ENCODE measurements at regions not wholly inside any gene's neighbourhood (a gene's known extent, or its start where the extent isn't known, plus 50 kb on each side); places are given as distances from the start of the nearest gene placed in this dataset.

- Mint-ChIP-seq H3K27me3 (no peaks in the 10 kb centered on the region), H3K27ac (peak overlapping the region; percentile 70 to 91), H3K36me3 (ENCODE audit: insufficient read depth) (peaks cover 1% of the 10 kb centered on the region), H3K4me1 (ENCODE audit: low read depth in 2 of 2) (peaks cover 28 to 33% of the 10 kb centered on the region in 2 donors), H3K4me3 (no peak overlapping the region), H3K9me3 (no peaks in the 10 kb centered on the region)
- ATAC-seq (replicated peaks) = no peak
- no peak for DNase-seq
Measured at GRCh38 chr6:137793805-137794515, 73.1 kb upstream of the TNFAIP3 start.

DNA sequence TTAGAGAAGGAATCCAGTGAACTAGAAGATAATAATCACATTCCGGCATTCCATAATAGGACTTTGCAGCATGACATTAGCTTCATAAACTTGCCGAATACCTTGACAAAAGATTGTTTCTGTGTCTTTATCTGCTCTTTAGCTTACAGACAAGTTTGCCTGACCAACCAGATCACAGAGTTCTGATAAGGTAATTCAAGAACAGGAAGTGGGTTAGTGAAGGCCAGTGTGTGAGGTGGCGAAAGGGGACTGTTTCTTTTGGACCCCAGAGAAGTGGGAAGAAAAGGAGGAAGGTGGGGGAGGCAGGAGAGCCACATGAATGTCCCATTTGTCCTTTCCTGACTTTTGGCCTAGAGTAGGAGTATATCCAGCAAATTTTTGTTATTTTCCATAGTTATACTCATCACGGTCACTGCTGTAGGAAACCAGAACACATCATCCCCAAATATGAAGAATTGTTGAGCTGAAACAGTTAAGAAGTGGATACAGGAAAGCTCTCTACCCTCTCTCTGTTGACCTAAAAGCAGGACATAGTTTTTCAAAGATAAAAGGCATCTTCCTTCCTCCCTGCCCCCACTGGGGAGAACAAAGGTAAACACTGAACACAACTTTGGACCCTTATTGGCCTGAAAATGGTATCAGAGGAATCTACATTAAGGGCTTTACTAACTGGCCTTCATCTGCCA, 72.4 kb upstream of the TNFAIP3 start:
- H3K9me3 Mint-ChIP-seq = no peaks in the 10 kb centered on the region
- DNase-seq (no peak), ATAC-seq (replicated peaks) (no peak)
- H3K4me1 Mint-ChIP-seq (ENCODE audit: low read depth in 2 of 2) = peaks cover 32 to 39% of the 10 kb centered on the region in 2 donors
- H3K4me3 Mint-ChIP-seq = no peak overlapping the region
- H3K27ac Mint-ChIP-seq = peak overlapping the region; percentile 70 to 91
- no peaks in the 10 kb centered on the region for H3K27me3 Mint-ChIP-seq
- H3K36me3 Mint-ChIP-seq (ENCODE audit: insufficient read depth) = peaks cover 7% of the 10 kb centered on the region

- Mint-ChIP-seq H3K4me3 (no peak overlapping the region), H3K36me3 (ENCODE audit: insufficient read depth) (peaks cover 7% of the 10 kb centered on the region), H3K4me1 (ENCODE audit: low read depth in 2 of 2) (peaks cover 40 to 47% of the 10 kb centered on the region in 2 donors), H3K27me3 (no peaks in the 10 kb centered on the region), H3K9me3 (no peaks in the 10 kb centered on the region), H3K27ac (peak overlapping the region; percentile 70 to 91)
- ATAC-seq (replicated peaks) (peak; percentile 51), DNase-seq (no peak)
Measured at GRCh38 chr6:137795501-137795900, 71.6 kb upstream of the TNFAIP3 start.

- ATAC-seq (replicated peaks) = no peak
- Mint-ChIP-seq H3K9me3 (no peaks in the 10 kb centered on the region), H3K27ac (peak overlapping the region; percentile 84 to 93), H3K4me1 (ENCODE audit: low read depth in 2 of 2) (peaks cover 39 to 42% of the 10 kb centered on the region in 2 donors), H3K36me3 (ENCODE audit: insufficient read depth) (peaks cover 7% of the 10 kb centered on the region), H3K4me3 (no peak overlapping the region), H3K27me3 (no peaks in the 10 kb centered on the region)
- no peak for DNase-seq
Measured at GRCh38 chr6:137798261-137798660, 68.8 kb upstream of the TNFAIP3 start.

GRCh38 chr6:137798846-137799245, 68.2 kb upstream of the TNFAIP3 start:
- Mint-ChIP-seq H3K36me3 (ENCODE audit: insufficient read depth) (peaks cover 7% of the 10 kb centered on the region), H3K4me3 (peak overlapping the region in 1 of 2 donors; percentile 18), H3K27me3 (no peaks in the 10 kb centered on the region), H3K27ac (peak overlapping the region; percentile 84 to 93), H3K4me1 (ENCODE audit: low read depth in 2 of 2) (peaks cover 37 to 40% of the 10 kb centered on the region in 2 donors), H3K9me3 (no peaks in the 10 kb centered on the region)
- no peak for DNase-seq
- ATAC-seq (replicated peaks) = no peak

- Mint-ChIP-seq H3K4me1 (ENCODE audit: low read depth in 2 of 2) (peaks cover 26 to 28% of the 10 kb centered on the region in 2 donors), H3K9me3 (no peaks in the 10 kb centered on the region), H3K27ac (peak overlapping the region; percentile 74 to 93), H3K4me3 (no peak overlapping the region), H3K27me3 (no peaks in the 10 kb centered on the region), H3K36me3 (ENCODE audit: insufficient read depth) (peaks cover 7% of the 10 kb centered on the region)
- ATAC-seq (replicated peaks) (peak; percentile 91), DNase-seq (peak; percentile 71 to 75 (median 74))
Measured at GRCh38 chr6:137799950-137800568, 67.0 kb upstream of the TNFAIP3 start.

GRCh38 chr6:137800762-137801161, 66.3 kb upstream of the TNFAIP3 start:
- Mint-ChIP-seq H3K4me3 (no peak overlapping the region), H3K9me3 (no peaks in the 10 kb centered on the region), H3K27ac (peak overlapping the region; percentile 74 to 93), H3K36me3 (ENCODE audit: insufficient read depth) (peaks cover 7% of the 10 kb centered on the region), H3K4me1 (ENCODE audit: low read depth in 2 of 2) (peaks cover 23 to 25% of the 10 kb centered on the region in 2 donors), H3K27me3 (no peaks in the 10 kb centered on the region)
- DNase-seq (no peak), ATAC-seq (replicated peaks) (no peak)

GRCh38 chr6:137801352-137802114, 65.5 kb upstream of the TNFAIP3 start:
- peaks cover 7% of the 10 kb centered on the region for H3K36me3 Mint-ChIP-seq (ENCODE audit: insufficient read depth)

DNA sequence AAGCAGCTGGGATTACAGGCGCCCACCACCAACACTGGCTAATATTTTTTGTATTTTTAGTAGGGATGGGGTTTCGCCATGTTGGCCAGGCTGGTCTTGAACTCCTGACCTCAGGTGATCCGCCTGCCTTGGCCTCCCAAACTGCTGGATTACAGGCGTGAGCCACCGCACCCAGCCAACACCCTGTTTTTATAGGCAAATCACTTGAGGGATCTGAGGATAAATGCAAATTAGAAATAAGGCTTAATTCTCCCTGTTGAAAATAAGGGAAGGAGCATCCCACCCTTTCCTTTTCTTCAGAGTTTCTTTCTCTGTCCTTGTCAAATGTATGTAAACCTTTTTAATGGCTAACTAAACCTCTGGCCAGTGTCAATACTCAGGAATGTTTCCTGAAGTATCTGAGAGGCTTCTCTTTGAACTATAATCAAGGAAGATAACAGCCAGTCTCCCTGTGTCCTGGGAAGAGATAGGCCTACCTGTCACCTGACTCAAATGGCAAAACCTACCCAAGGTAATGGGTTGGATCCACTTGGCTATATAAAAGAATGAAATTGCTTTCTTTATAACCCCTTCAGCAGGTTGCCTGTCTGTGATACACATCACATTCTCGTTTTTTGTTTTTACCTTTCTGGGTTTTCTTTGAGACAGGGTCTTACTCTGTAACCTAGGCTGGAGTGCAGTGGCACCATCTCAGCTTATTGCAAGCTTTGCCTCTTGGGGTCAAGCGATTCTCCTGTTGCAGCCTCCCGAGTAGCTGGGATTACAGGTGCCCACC, 64.5 kb upstream of the TNFAIP3 start:
- Mint-ChIP-seq H3K27me3 (no peaks in the 10 kb centered on the region), H3K9me3 (no peaks in the 10 kb centered on the region), H3K27ac (no peak overlapping the region), H3K36me3 (ENCODE audit: insufficient read depth) (peaks cover 7% of the 10 kb centered on the region), H3K4me1 (ENCODE audit: low read depth in 2 of 2) (peaks cover 25 to 27% of the 10 kb centered on the region in 2 donors), H3K4me3 (no peak overlapping the region)
- no peak for DNase-seq
- no peak for ATAC-seq (replicated peaks)

More at GRCh38 chr6:137801352-137802114, 65.5 kb upstream of the TNFAIP3 start:
- DNase-seq = no peak
- H3K4me1 Mint-ChIP-seq (ENCODE audit: low read depth in 2 of 2) = peaks cover 20 to 25% of the 10 kb centered on the region in 2 donors
- no peak for ATAC-seq (replicated peaks)
- H3K9me3 Mint-ChIP-seq = no peaks in the 10 kb centered on the region
- H3K27me3 Mint-ChIP-seq = no peaks in the 10 kb centered on the region
- H3K27ac Mint-ChIP-seq = peak overlapping the region in 1 of 2 donors; percentile 74
- no peak overlapping the region for H3K4me3 Mint-ChIP-seq

DNA sequence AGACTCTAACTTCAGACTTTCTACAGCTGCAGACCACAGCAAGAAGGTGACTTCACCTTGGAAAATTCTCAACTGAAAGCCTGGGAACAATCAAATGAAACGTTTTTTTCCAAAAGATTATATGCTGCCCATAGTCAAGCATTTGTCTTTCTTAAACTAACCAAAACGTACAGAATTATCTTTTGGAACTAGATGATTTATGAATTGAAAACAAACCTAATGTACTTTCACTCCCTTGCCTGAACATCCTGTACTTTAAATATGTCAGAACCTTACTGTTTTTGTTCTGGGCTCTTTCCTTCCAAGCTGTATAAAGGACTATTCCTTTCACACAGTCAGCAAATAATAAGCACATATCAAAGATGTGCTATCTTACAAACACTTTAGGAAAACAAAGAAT, 62.4 kb upstream of the TNFAIP3 start:
- Mint-ChIP-seq H3K9me3 (no peaks in the 10 kb centered on the region), H3K27me3 (no peaks in the 10 kb centered on the region), H3K4me3 (no peak overlapping the region), H3K4me1 (ENCODE audit: low read depth in 2 of 2) (peaks cover 13 to 19% of the 10 kb centered on the region in 2 donors), H3K36me3 (ENCODE audit: insufficient read depth) (peaks cover 3% of the 10 kb centered on the region), H3K27ac (peak overlapping the region in 1 of 2 donors; percentile 64)
- ATAC-seq (replicated peaks) (no peak), DNase-seq (no peak)

GRCh38 chr6:137805622-137806021, 61.4 kb upstream of the TNFAIP3 start:
- no peak for DNase-seq
- H3K4me1 Mint-ChIP-seq (ENCODE audit: low read depth in 2 of 2) = peaks cover 9 to 14% of the 10 kb centered on the region in 2 donors
- H3K27ac Mint-ChIP-seq = no peak overlapping the region
- H3K36me3 Mint-ChIP-seq (ENCODE audit: insufficient read depth) = peaks cover 3% of the 10 kb centered on the region
- H3K4me3 Mint-ChIP-seq = no peak overlapping the region
- no peaks in the 10 kb centered on the region for H3K9me3 Mint-ChIP-seq
- no peaks in the 10 kb centered on the region for H3K27me3 Mint-ChIP-seq
- no peak for ATAC-seq (replicated peaks)

DNA sequence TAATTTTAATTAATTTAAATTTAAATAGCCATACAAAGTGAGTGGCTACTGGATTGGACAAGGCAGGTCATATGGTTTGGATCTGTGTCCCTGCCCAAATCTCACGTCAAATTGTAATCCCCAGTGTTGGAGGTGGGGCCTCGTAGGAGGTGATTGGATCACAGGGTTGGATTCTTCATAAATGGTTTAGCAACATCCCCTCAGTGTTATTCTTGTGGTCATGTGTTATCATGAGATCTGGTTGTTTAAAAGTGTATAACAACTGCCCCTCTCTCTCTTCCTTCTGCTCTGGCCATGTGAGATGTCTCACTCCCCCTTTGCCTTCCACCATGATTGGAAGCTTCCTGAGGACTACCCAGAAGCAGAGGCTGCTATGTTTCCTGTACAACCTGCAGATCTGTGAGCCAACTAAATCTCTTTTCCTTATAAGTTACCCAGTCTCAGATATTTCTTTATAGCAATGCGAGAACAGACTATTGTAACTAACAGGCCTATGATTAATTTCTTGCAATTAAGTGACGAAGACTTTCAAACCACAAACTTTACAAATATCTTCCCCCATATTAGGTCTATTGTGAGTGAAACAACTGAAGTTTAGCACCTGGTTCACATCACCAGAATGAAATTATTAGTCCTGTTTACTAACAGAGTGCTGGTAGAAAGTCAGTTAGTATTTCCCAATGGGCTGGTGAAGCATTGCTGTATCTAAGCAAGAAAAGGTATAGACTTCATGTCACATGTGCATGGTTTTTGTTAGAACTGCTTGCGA, 60.0 kb upstream of the TNFAIP3 start:
- DNase-seq = no peak
- no peak for ATAC-seq (replicated peaks)
- no peaks in the 10 kb centered on the region for H3K27me3 Mint-ChIP-seq
- H3K27ac Mint-ChIP-seq = peak overlapping the region; percentile 39 to 78
- H3K36me3 Mint-ChIP-seq (ENCODE audit: insufficient read depth) = peaks cover 6% of the 10 kb centered on the region
- H3K4me1 Mint-ChIP-seq (ENCODE audit: low read depth in 2 of 2) = peaks cover 20 to 25% of the 10 kb centered on the region in 2 donors
- H3K9me3 Mint-ChIP-seq = no peaks in the 10 kb centered on the region
- H3K4me3 Mint-ChIP-seq = no peak overlapping the region

Data from effector memory CD8-positive, alpha-beta T cell (primary cell).